Peyer's patch (tissue), 4 donors: ENCODE measurements at regions not wholly inside any gene's neighbourhood (a gene's known extent, or its start where the extent isn't known, plus 50 kb on each side); places are given as distances from the start of the nearest gene placed in this dataset.

Source experiments
- DNase-seq, 3 donors: peaks; one replicate each; pipeline ENCODE4 v3.0.0-alpha.2; 2017 to 2019
- H3K27ac ChIP-seq, 4 donors: fragments of 200-600 bp; sonication (generic); one replicate each; pipeline ENCODE4 v1.5.1; 2016 to 2019
- H3K27me3 ChIP-seq, 2 donors: fragments of 200-600 bp; sonication (generic); one replicate each; pipeline ENCODE4 v1.5.1; 2019
- H3K36me3 ChIP-seq, 3 donors: fragments of 200-600 bp; sonication (generic); one replicate each; pipeline ENCODE4 v1.5.1; 2016 to 2019
- H3K4me1 ChIP-seq, 4 donors: fragments of 200-600 bp; sonication (generic); one replicate each; pipeline ENCODE4 v1.5.1; 2016 to 2019
- H3K4me3 ChIP-seq, 4 donors: fragments of 200-600 bp; sonication (generic); 1 replicate in 3 of 4; 2 replicates in 1 of 4; pipeline ENCODE4 v1.5.1; 2016 to 2019; ENCODE audit warnings: mild to moderate bottlenecking in 1 of 4
- H3K9me3 ChIP-seq, 4 donors: fragments of 200-600 bp; sonication (generic); one replicate each; pipeline ENCODE4 v1.5.1; 2016 to 2019; ENCODE audit warnings: mild to moderate bottlenecking in 1 of 4
- POLR2A ChIP-seq, 2 donors: fragments of 450-650 bp; IDR thresholded peaks; one replicate each; pipeline ENCODE4 v1.5.1; 2017; ENCODE audit warnings: antibody characterized with exemption in 2 of 2, mild to moderate bottlenecking in 2 of 2, moderate library complexity in 2 of 2
- TF ChIP-seq, protein P1 (sequence below), 6 experiments: fragments of 450-650 bp in 4 of 6; fragments of 200-600 bp in 2 of 6; sonication (generic) in 1 of 6; IDR thresholded peaks; one replicate each; pipeline ENCODE4 v1.5.1; 2017 to 2019; ENCODE audit warnings: antibody characterized with exemption in 6 of 6, mild to moderate bottlenecking in 3 of 6, moderate library complexity in 1 of 6

DNA sequence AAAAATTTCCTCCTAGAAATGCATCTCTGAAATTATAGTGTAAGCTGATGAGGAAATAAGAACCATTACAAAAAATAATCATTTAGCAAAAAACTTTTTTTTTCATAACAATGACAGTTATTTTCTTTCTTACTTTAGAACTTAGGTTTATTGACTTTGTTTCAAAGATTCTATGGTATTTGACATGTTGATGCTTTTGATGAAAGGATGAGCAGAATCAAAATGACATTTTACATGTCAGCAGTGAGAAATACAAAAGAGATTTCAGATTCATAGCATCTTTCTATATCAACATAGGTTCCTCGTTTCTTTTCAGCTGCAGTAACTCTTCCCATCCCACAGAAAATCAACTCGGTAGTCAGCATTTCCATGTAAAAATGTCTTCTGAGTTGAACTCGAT lies 1226.6 kb upstream of the C9orf72 start:
- Histone ChIP-seq H3K36me3 (no peaks in the 10 kb centered on the region), H3K4me1 (no peaks in the 10 kb centered on the region), H3K27ac (no peak overlapping the region), H3K4me3 (no peak overlapping the region), H3K9me3 (no peaks in the 10 kb centered on the region), H3K27me3 (no peaks in the 10 kb centered on the region)
- no peak for DNase-seq
- TF ChIP-seq, protein P1, sequence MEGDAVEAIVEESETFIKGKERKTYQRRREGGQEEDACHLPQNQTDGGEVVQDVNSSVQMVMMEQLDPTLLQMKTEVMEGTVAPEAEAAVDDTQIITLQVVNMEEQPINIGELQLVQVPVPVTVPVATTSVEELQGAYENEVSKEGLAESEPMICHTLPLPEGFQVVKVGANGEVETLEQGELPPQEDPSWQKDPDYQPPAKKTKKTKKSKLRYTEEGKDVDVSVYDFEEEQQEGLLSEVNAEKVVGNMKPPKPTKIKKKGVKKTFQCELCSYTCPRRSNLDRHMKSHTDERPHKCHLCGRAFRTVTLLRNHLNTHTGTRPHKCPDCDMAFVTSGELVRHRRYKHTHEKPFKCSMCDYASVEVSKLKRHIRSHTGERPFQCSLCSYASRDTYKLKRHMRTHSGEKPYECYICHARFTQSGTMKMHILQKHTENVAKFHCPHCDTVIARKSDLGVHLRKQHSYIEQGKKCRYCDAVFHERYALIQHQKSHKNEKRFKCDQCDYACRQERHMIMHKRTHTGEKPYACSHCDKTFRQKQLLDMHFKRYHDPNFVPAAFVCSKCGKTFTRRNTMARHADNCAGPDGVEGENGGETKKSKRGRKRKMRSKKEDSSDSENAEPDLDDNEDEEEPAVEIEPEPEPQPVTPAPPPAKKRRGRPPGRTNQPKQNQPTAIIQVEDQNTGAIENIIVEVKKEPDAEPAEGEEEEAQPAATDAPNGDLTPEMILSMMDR (IDR thresholded peaks at IDR 0.05), result no peak

DNA sequence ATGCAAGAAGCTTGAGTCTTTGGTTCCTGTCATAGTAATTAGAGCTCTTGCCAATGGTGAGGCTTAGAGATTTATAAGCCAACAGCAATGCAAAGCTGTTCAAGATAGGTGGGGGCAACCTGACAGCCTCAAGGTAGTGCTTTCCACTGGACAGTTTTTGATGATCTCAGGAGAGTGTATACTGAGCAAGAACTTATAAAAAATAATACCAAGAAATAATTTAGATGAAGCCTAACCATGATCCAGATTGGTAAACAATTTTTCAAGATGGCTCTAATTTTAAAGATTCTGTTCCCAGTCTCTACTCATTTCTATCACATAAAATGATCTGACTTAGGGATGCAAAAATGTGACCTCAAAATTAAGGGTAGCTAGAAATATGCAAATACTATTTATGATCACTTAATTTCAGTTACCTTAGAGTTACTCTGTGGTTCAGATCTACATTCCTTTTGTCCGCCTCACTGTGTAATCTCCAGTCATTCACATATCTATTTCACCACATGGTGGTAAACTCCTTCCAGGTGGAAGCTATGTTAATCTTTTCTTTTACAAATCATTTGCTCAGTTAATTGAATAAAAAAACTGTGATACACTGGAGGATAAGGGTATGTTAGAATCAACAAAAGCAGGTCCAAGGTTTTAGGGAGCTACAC lies 1228.0 kb upstream of the C9orf72 start:
- DNase-seq, result no peak
- Histone ChIP-seq H3K9me3 (no peaks in the 10 kb centered on the region), H3K4me1 (no peaks in the 10 kb centered on the region), H3K36me3 (no peaks in the 10 kb centered on the region), H3K4me3 (no peak overlapping the region), H3K27me3 (no peaks in the 10 kb centered on the region), H3K27ac (no peak overlapping the region)
- TF ChIP-seq, protein P1 (IDR thresholded peaks at IDR 0.05), result no peak
- no peak for TF ChIP-seq POLR2A (IDR thresholded peaks at IDR 0.05)

DNA sequence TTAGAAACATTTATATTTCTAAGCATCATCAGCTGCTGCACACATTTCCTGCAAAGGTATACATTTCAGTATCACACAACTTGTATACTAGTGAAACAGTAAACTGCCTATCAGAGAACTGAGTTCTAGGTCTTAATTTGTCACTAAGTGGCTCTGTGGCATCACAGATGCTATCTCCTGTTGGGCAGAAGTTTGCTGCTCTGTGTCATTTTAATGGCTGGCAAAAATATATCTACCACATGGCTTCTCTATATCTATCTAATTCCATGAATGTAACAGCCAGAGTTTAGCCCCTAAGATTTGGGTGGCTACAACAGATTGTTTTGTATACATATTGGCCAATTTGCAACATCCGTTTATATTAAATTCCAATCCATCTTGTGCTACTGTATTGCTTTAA lies 1231.9 kb upstream of the C9orf72 start:
- no peak for TF ChIP-seq POLR2A (IDR thresholded peaks at IDR 0.05)
- TF ChIP-seq, protein P1 (IDR thresholded peaks at IDR 0.05), result no peak
- Histone ChIP-seq H3K9me3 (no peaks in the 10 kb centered on the region), H3K27me3 (no peaks in the 10 kb centered on the region), H3K4me3 (no peak overlapping the region), H3K36me3 (no peaks in the 10 kb centered on the region), H3K27ac (no peak overlapping the region), H3K4me1 (no peaks in the 10 kb centered on the region)
- no peak for DNase-seq

DNA sequence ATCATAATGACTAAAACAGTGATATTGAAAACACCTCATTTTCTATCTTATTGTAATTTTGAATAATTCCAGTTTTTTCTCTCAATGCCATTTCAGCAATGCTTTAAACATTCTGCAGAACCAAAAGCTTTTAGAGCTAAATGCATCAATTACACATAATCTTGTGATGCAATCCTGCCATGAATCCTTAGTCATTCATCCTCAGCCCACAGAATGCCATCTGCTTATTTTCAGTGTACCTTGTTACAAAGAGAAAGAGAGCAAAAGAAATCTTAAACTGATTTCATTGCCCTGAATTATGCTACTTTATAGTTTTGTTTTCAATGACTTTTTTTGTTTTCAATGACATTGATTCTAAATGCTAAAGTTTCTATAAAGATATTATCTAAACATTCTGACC lies 1234.8 kb upstream of the C9orf72 start:
- Histone ChIP-seq H3K27me3 (no peaks in the 10 kb centered on the region), H3K4me1 (no peaks in the 10 kb centered on the region), H3K27ac (no peak overlapping the region), H3K36me3 (no peaks in the 10 kb centered on the region), H3K4me3 (no peak overlapping the region), H3K9me3 (no peaks in the 10 kb centered on the region)
- DNase-seq, result no peak
- TF ChIP-seq POLR2A (IDR thresholded peaks at IDR 0.05), result no peak
- TF ChIP-seq, protein P1 (IDR thresholded peaks at IDR 0.05), result no peak

DNA sequence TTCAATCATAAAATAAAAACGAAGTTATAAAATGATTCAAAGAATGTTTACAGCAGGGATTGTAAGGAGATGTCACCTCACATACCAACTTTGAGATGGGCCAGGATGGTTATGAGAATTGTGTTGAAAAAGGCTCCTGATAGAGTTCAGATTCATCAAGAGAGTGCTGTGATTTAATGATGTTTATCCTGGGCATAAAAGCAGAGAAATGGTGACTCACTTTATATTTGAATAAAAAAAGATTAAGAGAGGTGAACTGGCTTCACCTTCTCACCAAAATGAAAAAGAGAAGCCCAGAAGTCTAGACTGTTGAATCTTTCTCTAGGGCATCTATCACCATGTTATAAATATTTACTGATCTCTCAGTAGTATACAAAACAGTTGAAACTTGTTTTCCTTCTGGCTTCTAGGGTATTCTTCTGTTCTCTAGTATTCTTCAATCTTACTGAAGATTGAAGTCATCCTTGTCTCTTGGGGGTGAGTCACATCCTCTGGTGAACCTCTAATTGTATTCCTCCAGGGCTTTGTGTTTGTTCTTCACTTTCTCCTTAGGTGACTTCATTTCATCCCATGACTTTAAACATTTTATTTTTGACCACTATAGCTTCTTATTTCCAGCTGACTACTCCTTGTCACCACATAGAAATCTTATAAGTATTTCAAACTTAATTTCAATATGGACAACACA lies 1237.3 kb upstream of the C9orf72 start:
- TF ChIP-seq, protein P1 (IDR thresholded peaks at IDR 0.05), result no peak
- no peak for TF ChIP-seq POLR2A (IDR thresholded peaks at IDR 0.05)
- H3K27me3 ChIP-seq, result no peaks in the 10 kb centered on the region
- H3K27ac ChIP-seq, result no peak overlapping the region
- no peak overlapping the region for H3K4me3 ChIP-seq
- no peaks in the 10 kb centered on the region for H3K9me3 ChIP-seq
- H3K4me1 ChIP-seq, result no peaks in the 10 kb centered on the region
- H3K36me3 ChIP-seq, result no peaks in the 10 kb centered on the region
- DNase-seq, result no peak
